ENCODE measurements at regions not wholly inside any gene's neighbourhood (a gene's known extent, or its start where the extent isn't known, plus 50 kb on each side); places are given as distances from the start of the nearest gene placed in this dataset.

- DNase-seq (ENCODE audit: low spot score in 2 of 2) = no peak
- FAIRE-seq = no peak
Measured at GRCh38 chr12:87846045-87846444, 183.2 kb downstream of the C12orf50 start.

GRCh38 chr12:87841935-87842334 lies 187.3 kb downstream of the C12orf50 start:
- FAIRE-seq (no peak), DNase-seq (ENCODE audit: low spot score in 2 of 2) (no peak)

GRCh38 chr12:87836190-87836589 lies 193.0 kb downstream of the C12orf50 start:
- FAIRE-seq (no peak), DNase-seq (ENCODE audit: low spot score in 2 of 2) (no peak)

- FAIRE-seq (no peak), DNase-seq (ENCODE audit: low spot score in 2 of 2) (no peak)
Measured at GRCh38 chr12:87828382-87828973, 200.7 kb downstream of the C12orf50 start.

GRCh38 chr12:87827638-87828264 lies 201.4 kb downstream of the C12orf50 start:
- DNase-seq (ENCODE audit: low spot score in 2 of 2) = no peak
- no peak for FAIRE-seq

GRCh38 chr12:87822923-87823322 lies 206.3 kb downstream of the C12orf50 start:
- no peak for FAIRE-seq
- no peak for DNase-seq (ENCODE audit: low spot score in 2 of 2)

- FAIRE-seq (no peak), DNase-seq (ENCODE audit: low spot score in 2 of 2) (no peak)
Measured at GRCh38 chr12:87820524-87821202, 208.5 kb downstream of the C12orf50 start.

- FAIRE-seq (no peak), DNase-seq (ENCODE audit: low spot score in 2 of 2) (no peak)
Measured at GRCh38 chr12:87818441-87818840, 210.8 kb downstream of the C12orf50 start.

- DNase-seq (ENCODE audit: low spot score in 2 of 2) = no peak
- no peak for FAIRE-seq
Measured at GRCh38 chr12:87815771-87816585, 213.2 kb downstream of the C12orf50 start.

- FAIRE-seq (no peak), DNase-seq (ENCODE audit: low spot score in 2 of 2) (no peak)
Measured at GRCh38 chr12:87814625-87815024, 214.6 kb downstream of the C12orf50 start.

- DNase-seq (ENCODE audit: low spot score in 2 of 2) (no peak), FAIRE-seq (no peak)
Measured at GRCh38 chr12:87813476-87814234, 215.5 kb downstream of the C12orf50 start.

- no peak for FAIRE-seq
- DNase-seq (ENCODE audit: low spot score in 2 of 2) = no peak
Measured at GRCh38 chr12:87812681-87813080, 216.5 kb downstream of the C12orf50 start.

- DNase-seq (ENCODE audit: low spot score in 2 of 2) = no peak
- FAIRE-seq = no peak
Measured at GRCh38 chr12:87812030-87812429, 217.2 kb downstream of the C12orf50 start.

- FAIRE-seq = no peak
Measured at GRCh38 chr12:87809916-87810315, 219.3 kb downstream of the C12orf50 start.

GRCh38 chr12:87807086-87807485 lies 222.1 kb downstream of the C12orf50 start:
- DNase-seq (ENCODE audit: low spot score in 2 of 2) (no peak), FAIRE-seq (no peak)

More at GRCh38 chr12:87809916-87810315, 219.3 kb downstream of the C12orf50 start:
- no peak for DNase-seq (ENCODE audit: low spot score in 2 of 2)

GRCh38 chr12:87806310-87806709 lies 222.9 kb downstream of the C12orf50 start:
- FAIRE-seq (no peak), DNase-seq (ENCODE audit: low spot score in 2 of 2) (no peak)

- FAIRE-seq (no peak), DNase-seq (ENCODE audit: low spot score in 2 of 2) (no peak)
Measured at GRCh38 chr12:87804386-87804785, 224.8 kb downstream of the C12orf50 start.

- DNase-seq (ENCODE audit: low spot score in 2 of 2) = no peak
- no peak for FAIRE-seq
Measured at GRCh38 chr12:87802721-87803011, 226.5 kb downstream of the C12orf50 start.

- no peak for DNase-seq (ENCODE audit: low spot score in 2 of 2)
- FAIRE-seq = no peak
Measured at GRCh38 chr12:87801860-87802720, 227.1 kb downstream of the C12orf50 start.
